H1 (cell line): ENCODE measurements at regions not wholly inside any gene's neighbourhood (a gene's known extent, or its start where the extent isn't known, plus 50 kb on each side); places are given as distances from the start of the nearest gene placed in this dataset.

Experiments
- ASH2L ChIP-seq: fragments of 200-600, 300-600 bp; sonication (generic); IDR thresholded peaks from one replicate; pipeline ENCODE4 v1.7.1; 2017; ENCODE audit warnings: low read length
- JUND ChIP-seq: IDR thresholded peaks from 2 replicates; pipeline ENCODE4 v1.6.1; 2011; ENCODE audit warnings: mild to moderate bottlenecking, improper control_type of control experiment, low read length
- SIRT6 ChIP-seq: IDR thresholded peaks from one replicate; pipeline ENCODE4 v1.7.1; 2012; ENCODE audit warnings: low read length, inconsistent platforms

GRCh38 chr6:100965067-100965466 is 83.9 kb upstream of the ASCC3 start (continued):
- TF ChIP-seq ASH2L (no peak), SIRT6 (no peak), JUND (no peak)
